ENCODE measurements at regions not wholly inside any gene's neighbourhood (a gene's known extent, or its start where the extent isn't known, plus 50 kb on each side); places are given as distances from the start of the nearest gene placed in this dataset.

DNA sequence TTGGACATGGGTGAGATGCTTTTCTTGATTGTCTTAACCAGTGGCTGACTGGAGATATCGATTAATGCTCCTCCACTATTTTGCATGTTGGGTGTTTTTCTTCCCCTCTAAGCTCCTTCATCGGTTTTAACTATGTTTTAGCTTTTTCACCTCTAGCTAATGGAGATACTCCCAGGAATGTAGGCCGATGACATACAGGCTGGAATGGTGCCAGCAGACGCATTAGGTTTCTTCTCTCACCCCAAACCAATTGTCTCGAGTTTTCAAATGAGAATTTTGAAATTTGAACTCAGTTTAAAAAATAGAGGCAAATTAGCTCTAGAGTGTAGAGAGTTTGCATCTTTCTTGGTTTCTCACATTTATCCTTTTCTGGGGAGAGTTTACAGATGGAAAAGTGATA is 247.6 kb downstream of the RPRM start:
- TF ChIP-seq, protein P1, sequence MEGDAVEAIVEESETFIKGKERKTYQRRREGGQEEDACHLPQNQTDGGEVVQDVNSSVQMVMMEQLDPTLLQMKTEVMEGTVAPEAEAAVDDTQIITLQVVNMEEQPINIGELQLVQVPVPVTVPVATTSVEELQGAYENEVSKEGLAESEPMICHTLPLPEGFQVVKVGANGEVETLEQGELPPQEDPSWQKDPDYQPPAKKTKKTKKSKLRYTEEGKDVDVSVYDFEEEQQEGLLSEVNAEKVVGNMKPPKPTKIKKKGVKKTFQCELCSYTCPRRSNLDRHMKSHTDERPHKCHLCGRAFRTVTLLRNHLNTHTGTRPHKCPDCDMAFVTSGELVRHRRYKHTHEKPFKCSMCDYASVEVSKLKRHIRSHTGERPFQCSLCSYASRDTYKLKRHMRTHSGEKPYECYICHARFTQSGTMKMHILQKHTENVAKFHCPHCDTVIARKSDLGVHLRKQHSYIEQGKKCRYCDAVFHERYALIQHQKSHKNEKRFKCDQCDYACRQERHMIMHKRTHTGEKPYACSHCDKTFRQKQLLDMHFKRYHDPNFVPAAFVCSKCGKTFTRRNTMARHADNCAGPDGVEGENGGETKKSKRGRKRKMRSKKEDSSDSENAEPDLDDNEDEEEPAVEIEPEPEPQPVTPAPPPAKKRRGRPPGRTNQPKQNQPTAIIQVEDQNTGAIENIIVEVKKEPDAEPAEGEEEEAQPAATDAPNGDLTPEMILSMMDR (conservative IDR thresholded peaks at IDR 0.05), result no peak
- Mint-ChIP-seq H3K27me3 (no peaks in the 10 kb centered on the region), H3K27ac (no peak overlapping the region), H3K4me1 (ENCODE audit: unreplicated experiment) (peaks cover 3% of the 10 kb centered on the region), H3K9me3 (no peaks in the 10 kb centered on the region), H3K4me3 (no peak overlapping the region), H3K36me3 (no peaks in the 10 kb centered on the region)
- DNase-seq (ENCODE audit: extremely low spot score, unreplicated experiment), result no peak

DNA sequence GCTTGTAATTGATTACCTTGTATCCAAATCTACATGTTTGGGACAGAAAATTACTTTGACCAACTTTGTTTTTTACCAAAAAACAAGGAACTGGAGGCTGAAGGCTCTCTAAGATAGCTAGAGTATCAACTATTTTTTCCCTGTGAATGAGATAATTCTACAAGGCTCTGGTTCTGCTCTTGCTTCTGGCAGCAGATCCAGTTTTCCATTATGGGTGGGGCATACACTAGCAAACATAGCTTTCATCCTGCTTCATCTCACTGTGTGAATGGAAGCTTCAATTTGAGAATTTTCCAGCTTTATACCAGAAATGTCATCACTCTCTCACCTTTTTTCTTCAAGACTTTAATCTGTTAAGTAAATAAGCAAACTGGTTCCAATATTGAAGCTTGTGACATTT is 249.7 kb downstream of the RPRM start:
- no peak overlapping the region for H3K4me3 Mint-ChIP-seq
- H3K27me3 Mint-ChIP-seq, result no peaks in the 10 kb centered on the region
- DNase-seq (ENCODE audit: extremely low spot score, unreplicated experiment), result no peak
- peaks cover 4% of the 10 kb centered on the region for H3K9me3 Mint-ChIP-seq
- TF ChIP-seq, protein P1 (conservative IDR thresholded peaks at IDR 0.05), result no peak
- H3K36me3 Mint-ChIP-seq, result no peaks in the 10 kb centered on the region
- no peak overlapping the region for H3K27ac Mint-ChIP-seq
- peaks cover 3% of the 10 kb centered on the region for H3K4me1 Mint-ChIP-seq (ENCODE audit: unreplicated experiment)

DNA sequence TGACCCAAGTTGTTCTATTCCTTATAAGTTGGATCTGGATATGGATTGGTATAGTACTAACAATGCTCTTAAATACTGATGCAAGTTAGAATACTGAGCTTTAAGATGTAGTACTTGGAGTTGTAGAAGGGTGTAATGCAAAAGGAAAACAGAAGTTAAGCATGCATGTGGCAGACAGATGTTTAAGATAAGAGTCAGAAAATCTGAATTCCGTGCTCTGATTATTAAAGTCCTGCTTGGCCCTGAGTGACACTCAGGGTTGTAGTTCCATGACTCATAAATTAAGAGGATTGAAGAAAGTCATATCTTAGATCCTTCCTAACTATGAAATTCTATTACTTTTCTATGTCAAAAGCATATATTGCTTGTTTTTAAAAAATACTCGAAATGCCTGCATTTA is 250.6 kb downstream of the RPRM start:
- Mint-ChIP-seq H3K36me3 (no peaks in the 10 kb centered on the region), H3K4me1 (ENCODE audit: unreplicated experiment) (peaks cover 3% of the 10 kb centered on the region), H3K4me3 (no peak overlapping the region), H3K27ac (no peak overlapping the region), H3K27me3 (no peaks in the 10 kb centered on the region), H3K9me3 (peaks cover 5% of the 10 kb centered on the region)
- TF ChIP-seq, protein P1 (conservative IDR thresholded peaks at IDR 0.05), result no peak
- no peak for DNase-seq (ENCODE audit: extremely low spot score, unreplicated experiment)

DNA sequence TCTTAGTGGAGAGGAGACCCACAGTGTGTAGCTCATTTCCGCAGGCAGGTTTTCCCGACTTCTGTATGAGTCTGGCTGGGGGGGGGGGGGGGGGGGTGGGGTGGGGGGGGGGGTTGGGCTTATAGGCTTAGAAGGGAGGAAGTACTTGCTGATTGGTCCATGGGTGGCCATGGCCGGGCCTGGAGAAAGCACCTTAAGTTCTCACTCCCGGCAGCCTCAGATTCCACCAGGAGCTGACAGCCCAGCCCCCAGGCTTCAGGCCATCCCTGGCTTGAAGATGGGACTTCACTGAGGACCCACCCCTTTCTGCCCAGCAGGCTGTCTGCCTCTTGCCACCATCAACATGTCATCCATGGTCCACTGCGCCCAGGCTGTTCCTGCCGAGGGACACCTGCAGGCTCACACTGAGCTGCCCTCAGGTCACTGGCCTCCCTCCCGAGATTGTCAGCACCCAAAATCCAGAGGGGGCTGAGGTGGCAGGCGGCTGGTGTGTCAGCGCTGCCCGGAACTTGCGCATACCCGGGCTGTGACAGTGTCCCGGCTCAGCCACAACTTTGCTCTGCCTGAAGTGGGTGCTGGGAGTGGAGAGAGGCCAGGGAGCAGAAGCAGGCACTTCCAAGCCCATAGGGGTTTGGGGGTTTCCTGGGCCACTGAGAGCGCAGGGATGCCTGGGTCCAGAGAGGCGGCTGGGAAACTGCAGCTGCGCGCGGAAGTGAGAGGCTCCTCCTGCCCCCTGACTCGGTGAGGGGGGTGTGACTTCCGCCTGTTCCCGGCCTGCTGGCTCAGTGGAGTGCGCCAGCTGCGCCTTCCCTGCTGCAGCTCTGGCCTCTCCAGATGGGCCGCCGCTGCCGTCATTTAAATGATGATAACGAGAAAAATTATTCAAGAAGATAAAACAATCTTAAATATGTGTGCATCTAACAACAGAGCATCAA is 256.1 kb downstream of the RPRM start:
- TF ChIP-seq, protein P1 (conservative IDR thresholded peaks at IDR 0.05), result no peak
- Mint-ChIP-seq H3K4me3 (no peak overlapping the region), H3K9me3 (peaks cover 5% of the 10 kb centered on the region), H3K27me3 (peaks cover 3% of the 10 kb centered on the region), H3K27ac (no peak overlapping the region), H3K4me1 (ENCODE audit: unreplicated experiment) (no peaks in the 10 kb centered on the region), H3K36me3 (no peaks in the 10 kb centered on the region)
- no peak for DNase-seq (ENCODE audit: extremely low spot score, unreplicated experiment)

DNA sequence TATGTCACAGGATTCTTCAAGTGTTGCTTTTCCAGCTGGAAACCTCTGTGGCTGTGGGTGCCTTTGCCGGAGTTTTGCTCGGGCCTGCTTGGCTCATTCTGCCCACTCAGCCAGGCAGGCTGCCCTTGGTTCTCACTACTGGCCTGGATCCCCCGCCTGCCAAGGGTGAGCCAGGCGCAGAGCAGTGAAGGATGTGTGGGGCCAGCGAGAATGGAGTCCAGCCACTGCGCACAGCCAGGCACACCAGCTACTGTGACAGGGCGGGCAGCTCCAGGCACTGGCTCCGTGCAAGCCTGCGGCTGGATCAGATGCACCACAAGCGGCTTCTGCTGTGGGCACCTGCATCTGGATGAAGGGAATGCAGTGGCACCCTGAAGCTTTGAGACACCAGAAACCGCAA is 257.1 kb downstream of the RPRM start:
- Mint-ChIP-seq H3K4me1 (ENCODE audit: unreplicated experiment) (no peaks in the 10 kb centered on the region), H3K4me3 (no peak overlapping the region), H3K27ac (no peak overlapping the region), H3K36me3 (no peaks in the 10 kb centered on the region), H3K27me3 (peaks cover 3% of the 10 kb centered on the region), H3K9me3 (peaks cover 5% of the 10 kb centered on the region)
- TF ChIP-seq, protein P1 (conservative IDR thresholded peaks at IDR 0.05), result no peak
- no peak for DNase-seq (ENCODE audit: extremely low spot score, unreplicated experiment)

Data from type B pancreatic cell (in vitro differentiated cells).